Upper lobe of right lung (tissue), 1 donor: ENCODE measurements at regions not wholly inside any gene's neighbourhood (a gene's known extent, or its start where the extent isn't known, plus 50 kb on each side); places are given as distances from the start of the nearest gene placed in this dataset.

Experiments
- ATAC-seq: fragments of 200-7000 bp; cut with Tn5 transposase; one replicate; pipeline ENCODE4 v1.9.1; 2020; ENCODE audit warnings: mild to moderate bottlenecking, moderate library complexity
- DNase-seq: peaks from one replicate; pipeline ENCODE4 v3.0.0-alpha.2; 2020
- H3K27ac ChIP-seq: fragments of 200-600 bp; one replicate; pipeline ENCODE4 v1.8.0; 2022
- H3K27me3 ChIP-seq: fragments of 200-600 bp; one replicate; pipeline ENCODE4 v1.8.0; 2022; ENCODE audit warnings: mild to moderate bottlenecking
- H3K36me3 ChIP-seq: fragments of 200-600 bp; one replicate; pipeline ENCODE4 v1.8.0; 2022
- H3K4me1 ChIP-seq: fragments of 200-600 bp; one replicate; pipeline ENCODE4 v1.8.0; 2022
- H3K4me3 ChIP-seq: fragments of 200-600 bp; one replicate; pipeline ENCODE4 v1.8.0; 2022; ENCODE audit warnings: mild to moderate bottlenecking
- H3K9me3 ChIP-seq: fragments of 200-600 bp; one replicate; pipeline ENCODE4 v1.8.0; 2022
- intact Hi-C: fragments of 100-400 bp; cut with DNase I; formaldehyde crosslinking; loops from one replicate; pipeline ENCODE4 v1.11.0; 2022
- TF ChIP-seq, protein P1 (sequence below): fragments of 200-600 bp; IDR thresholded peaks from one replicate; pipeline ENCODE4 v1.8.0; 2022; ENCODE audit warnings: antibody characterized with exemption
- donor health status: DM: no; HTN: yes; CAD: no; lungs with severe emphysema.

GRCh38 chr18:59822612-59823550 is 76.9 kb upstream of the PMAIP1 start:
- no peak overlapping the region for H3K4me3 ChIP-seq
- ATAC-seq (no peak), DNase-seq (no peak)
- TF ChIP-seq, protein P1, sequence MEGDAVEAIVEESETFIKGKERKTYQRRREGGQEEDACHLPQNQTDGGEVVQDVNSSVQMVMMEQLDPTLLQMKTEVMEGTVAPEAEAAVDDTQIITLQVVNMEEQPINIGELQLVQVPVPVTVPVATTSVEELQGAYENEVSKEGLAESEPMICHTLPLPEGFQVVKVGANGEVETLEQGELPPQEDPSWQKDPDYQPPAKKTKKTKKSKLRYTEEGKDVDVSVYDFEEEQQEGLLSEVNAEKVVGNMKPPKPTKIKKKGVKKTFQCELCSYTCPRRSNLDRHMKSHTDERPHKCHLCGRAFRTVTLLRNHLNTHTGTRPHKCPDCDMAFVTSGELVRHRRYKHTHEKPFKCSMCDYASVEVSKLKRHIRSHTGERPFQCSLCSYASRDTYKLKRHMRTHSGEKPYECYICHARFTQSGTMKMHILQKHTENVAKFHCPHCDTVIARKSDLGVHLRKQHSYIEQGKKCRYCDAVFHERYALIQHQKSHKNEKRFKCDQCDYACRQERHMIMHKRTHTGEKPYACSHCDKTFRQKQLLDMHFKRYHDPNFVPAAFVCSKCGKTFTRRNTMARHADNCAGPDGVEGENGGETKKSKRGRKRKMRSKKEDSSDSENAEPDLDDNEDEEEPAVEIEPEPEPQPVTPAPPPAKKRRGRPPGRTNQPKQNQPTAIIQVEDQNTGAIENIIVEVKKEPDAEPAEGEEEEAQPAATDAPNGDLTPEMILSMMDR: no peak
- no peaks in the 10 kb centered on the region for H3K9me3 ChIP-seq
- no peaks in the 10 kb centered on the region for H3K36me3 ChIP-seq
- no peak overlapping the region for H3K27ac ChIP-seq
- H3K27me3 ChIP-seq: no peaks in the 10 kb centered on the region
- intact Hi-C loops: loop anchor here (10.0 kb wide), 1 partner anchor 368 kb away; no protein-coding TSS in a partner anchor
- H3K4me1 ChIP-seq: no peaks in the 10 kb centered on the region

DNA sequence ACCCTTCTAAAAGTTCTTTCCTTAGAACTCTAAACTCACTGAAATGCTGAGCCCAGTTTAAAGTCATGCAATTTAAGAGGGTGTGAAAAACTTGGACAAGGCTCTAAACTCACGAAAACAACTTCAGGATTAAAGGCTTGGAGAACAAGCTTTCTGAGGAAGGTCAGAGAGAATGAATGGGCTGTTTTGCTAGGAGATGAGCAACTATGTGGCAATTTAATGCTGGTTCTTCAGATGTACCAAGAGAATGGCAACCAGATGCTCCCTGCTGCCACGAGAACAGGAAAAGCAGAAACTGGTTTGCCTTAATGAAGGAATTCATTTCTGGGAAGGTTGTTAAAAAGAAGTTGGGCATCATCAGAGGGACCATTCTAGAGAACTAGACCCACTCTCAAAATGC is 77.8 kb upstream of the PMAIP1 start:
- H3K36me3 ChIP-seq: no peaks in the 10 kb centered on the region
- H3K27me3 ChIP-seq: no peaks in the 10 kb centered on the region
- H3K9me3 ChIP-seq: no peaks in the 10 kb centered on the region
- H3K27ac ChIP-seq: no peak overlapping the region
- H3K4me3 ChIP-seq: no peak overlapping the region
- intact Hi-C loops: loop anchor here (10.0 kb wide), 1 partner anchor 367 kb away; no protein-coding TSS in a partner anchor
- no peak for ATAC-seq
- H3K4me1 ChIP-seq: no peaks in the 10 kb centered on the region
- TF ChIP-seq, protein P1: no peak
- no peak for DNase-seq

DNA sequence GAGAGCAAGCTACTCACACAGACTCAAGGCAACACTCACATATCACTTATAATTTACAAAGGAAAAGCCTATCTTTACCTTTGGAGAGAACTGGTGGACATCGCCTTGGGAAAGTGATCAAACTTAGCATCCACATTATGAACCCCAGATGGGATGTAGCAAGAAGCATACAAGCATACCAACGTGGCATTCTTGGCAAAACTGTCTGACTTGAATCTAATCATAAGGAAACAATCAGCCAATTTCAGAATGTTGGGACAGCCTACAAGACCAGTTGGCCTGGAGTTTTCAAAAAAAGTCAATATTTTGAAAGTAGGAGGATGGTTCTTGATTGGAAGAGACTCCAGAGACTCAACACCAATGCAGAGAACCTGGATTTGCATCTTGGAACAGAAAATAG is 79.1 kb upstream of the PMAIP1 start:
- H3K9me3 ChIP-seq: no peaks in the 10 kb centered on the region
- intact Hi-C loops: loop anchor here (10.0 kb wide), 1 partner anchor 366 kb away; no protein-coding TSS in a partner anchor

DNA sequence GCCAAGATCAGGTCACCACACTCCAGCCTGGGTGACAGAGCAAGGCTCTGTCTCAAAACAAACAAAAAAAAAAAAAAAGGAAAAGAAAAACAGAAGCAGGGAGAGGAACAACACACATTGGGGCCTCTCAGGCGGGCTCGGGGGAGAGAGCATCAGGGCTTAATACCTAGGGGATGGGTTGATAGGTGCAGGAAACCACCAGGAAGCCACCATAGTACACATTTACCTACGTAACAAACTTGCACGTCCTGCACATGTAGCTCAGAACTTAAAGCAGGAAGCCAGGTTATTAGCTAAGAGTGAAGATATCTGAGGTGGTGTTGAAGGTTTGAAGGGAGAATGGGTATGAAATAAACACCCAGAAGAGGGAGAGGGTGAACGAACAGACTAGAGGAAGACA is 81.0 kb upstream of the PMAIP1 start:
- no peaks in the 10 kb centered on the region for H3K9me3 ChIP-seq
- H3K36me3 ChIP-seq: no peaks in the 10 kb centered on the region
- intact Hi-C loops: no loop called here
- H3K27ac ChIP-seq: no peak overlapping the region
- no peaks in the 10 kb centered on the region for H3K27me3 ChIP-seq
- TF ChIP-seq, protein P1: no peak
- no peaks in the 10 kb centered on the region for H3K4me1 ChIP-seq
- no peak overlapping the region for H3K4me3 ChIP-seq
- DNase-seq (no peak), ATAC-seq (no peak)

More for the DNA sequence above, 79.1 kb upstream of the PMAIP1 start:
- Histone ChIP-seq H3K27me3 (no peaks in the 10 kb centered on the region), H3K4me1 (no peaks in the 10 kb centered on the region), H3K36me3 (no peaks in the 10 kb centered on the region), H3K4me3 (no peak overlapping the region), H3K27ac (no peak overlapping the region)
- ATAC-seq: no peak
- DNase-seq: no peak
- TF ChIP-seq, protein P1: no peak

DNA sequence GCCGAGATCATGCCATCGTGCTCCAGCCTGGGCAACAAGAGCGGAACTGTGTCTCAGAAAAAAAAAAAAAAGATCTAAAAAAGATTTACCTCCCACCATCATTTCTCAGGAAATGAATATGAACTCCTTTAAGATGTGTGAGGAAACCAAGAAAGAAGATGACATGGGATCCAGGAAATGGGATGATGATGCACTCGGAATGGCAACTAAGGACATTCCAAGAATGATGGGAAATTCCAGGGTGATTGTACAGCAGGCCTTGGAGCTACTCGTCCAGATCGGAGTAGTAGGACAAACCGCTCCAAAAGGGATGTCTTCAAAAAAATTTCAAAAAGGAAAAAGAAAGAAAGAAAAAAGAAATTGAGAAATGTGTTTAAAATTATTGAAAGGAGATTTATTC is 84.9 kb upstream of the PMAIP1 start:
- Histone ChIP-seq H3K36me3 (no peaks in the 10 kb centered on the region), H3K27me3 (no peaks in the 10 kb centered on the region), H3K4me3 (no peak overlapping the region), H3K9me3 (no peaks in the 10 kb centered on the region), H3K27ac (no peak overlapping the region), H3K4me1 (no peaks in the 10 kb centered on the region)
- intact Hi-C loops: no loop called here
- TF ChIP-seq, protein P1: no peak
- DNase-seq (no peak), ATAC-seq (no peak)
